ENCODE measurements at regions not wholly inside any gene's neighbourhood (a gene's known extent, or its start where the extent isn't known, plus 50 kb on each side); places are given as distances from the start of the nearest gene placed in this dataset.

GRCh38 chr5:35502206-35502605 lies 115.5 kb upstream of the SPEF2 start:
- ATAC-seq (no peak), DNase-seq (no peak)
- peaks cover 10 to 70% (median 35%) of the 10 kb centered on the region in 9 donors for H3K9me3 Mint-ChIP-seq
- peaks cover 0 to 17% (median 2%) of the 10 kb centered on the region in 3 donors for H3K36me3 Mint-ChIP-seq
- POLR2A ChIA-PET, result no interaction called here
- H3K27me3 Mint-ChIP-seq, result no peaks in the 10 kb centered on the region
- no peaks in the 10 kb centered on the region for H3K4me1 Mint-ChIP-seq
- H3K4me3 Mint-ChIP-seq, result no peak overlapping the region
- H3K27ac Mint-ChIP-seq, result no peak overlapping the region

GRCh38 chr5:35488791-35489190 lies 128.9 kb upstream of the SPEF2 start:
- no peaks in the 10 kb centered on the region for H3K36me3 Mint-ChIP-seq
- ATAC-seq, result no peak
- no peak for DNase-seq
- H3K4me1 Mint-ChIP-seq, result no peaks in the 10 kb centered on the region
- peaks cover 0 to 5% (median 0%) of the 10 kb centered on the region in 9 donors for H3K9me3 Mint-ChIP-seq
- H3K4me3 Mint-ChIP-seq, result no peak overlapping the region
- H3K27ac Mint-ChIP-seq, result no peak overlapping the region
- H3K27me3 Mint-ChIP-seq, result peaks cover 8 to 18% (median 9%) of the 10 kb centered on the region in 5 donors
- POLR2A ChIA-PET, result no interaction called here

GRCh38 chr5:35488055-35488454 lies 129.6 kb upstream of the SPEF2 start:
- H3K9me3 Mint-ChIP-seq, result peaks cover 0 to 2% (median 0%) of the 10 kb centered on the region in 9 donors
- no peaks in the 10 kb centered on the region for H3K36me3 Mint-ChIP-seq
- ATAC-seq (no peak), DNase-seq (no peak)
- peaks cover 8 to 13% (median 9%) of the 10 kb centered on the region in 5 donors for H3K27me3 Mint-ChIP-seq
- H3K4me1 Mint-ChIP-seq, result no peaks in the 10 kb centered on the region
- H3K4me3 Mint-ChIP-seq, result no peak overlapping the region
- H3K27ac Mint-ChIP-seq, result no peak overlapping the region
- POLR2A ChIA-PET, result interaction anchor here (0.6 kb wide), 1 partner anchor 1280 kb away, joined by 3 read pairs; no protein-coding TSS in a partner anchor

GRCh38 chr5:35487233-35488025 lies 130.2 kb upstream of the SPEF2 start:
- POLR2A ChIA-PET, result interaction anchor here (0.6 kb wide), 1 partner anchor 1280 kb away, joined by 3 read pairs; no protein-coding TSS in a partner anchor
- ATAC-seq, result no peak
- Mint-ChIP-seq H3K4me3 (no peak overlapping the region), H3K9me3 (no peaks in the 10 kb centered on the region), H3K27ac (no peak overlapping the region), H3K27me3 (peaks cover 6 to 13% (median 9%) of the 10 kb centered on the region in 5 donors), H3K4me1 (peaks cover 0 to 3% (median under 1%) of the 10 kb centered on the region in 4 donors), H3K36me3 (no peaks in the 10 kb centered on the region)
- no peak for DNase-seq

- POLR2A ChIA-PET, result no interaction called here
- Mint-ChIP-seq H3K27ac (no peak overlapping the region), H3K9me3 (no peaks in the 10 kb centered on the region), H3K4me1 (peaks cover 0 to 3% (median under 1%) of the 10 kb centered on the region in 4 donors), H3K4me3 (no peak overlapping the region), H3K36me3 (peaks cover 0 to 4% (median 2%) of the 10 kb centered on the region in 3 donors), H3K27me3 (peaks cover 0 to 9% (median 4%) of the 10 kb centered on the region in 5 donors)
- no peak for ATAC-seq
- DNase-seq, result no peak
Observed at GRCh38 chr5:35485487-35485886, 132.2 kb upstream of the SPEF2 start.

- no peak overlapping the region for H3K27ac Mint-ChIP-seq
- POLR2A ChIA-PET, result no interaction called here
Observed at GRCh38 chr5:35484241-35484640, 133.4 kb upstream of the SPEF2 start.

GRCh38 chr5:35483780-35484179 lies 133.9 kb upstream of the SPEF2 start:
- H3K4me3 Mint-ChIP-seq, result no peak overlapping the region
- peaks cover 0 to 13% (median 8%) of the 10 kb centered on the region in 3 donors for H3K36me3 Mint-ChIP-seq
- H3K27me3 Mint-ChIP-seq, result peaks cover 0 to 2% (median 0%) of the 10 kb centered on the region in 5 donors
- no peak overlapping the region for H3K27ac Mint-ChIP-seq
- POLR2A ChIA-PET, result no interaction called here
- ATAC-seq, result no peak
- peaks cover 0 to 5% (median 0%) of the 10 kb centered on the region in 9 donors for H3K9me3 Mint-ChIP-seq
- DNase-seq, result no peak
- H3K4me1 Mint-ChIP-seq, result peaks cover 5 to 13% (median 12%) of the 10 kb centered on the region in 4 donors

More at GRCh38 chr5:35484241-35484640, 133.4 kb upstream of the SPEF2 start:
- Mint-ChIP-seq H3K9me3 (peaks cover 0 to 5% (median 0%) of the 10 kb centered on the region in 9 donors), H3K4me1 (peaks cover 2 to 9% (median 8%) of the 10 kb centered on the region in 4 donors), H3K36me3 (peaks cover 0 to 12% (median 5%) of the 10 kb centered on the region in 3 donors), H3K4me3 (no peak overlapping the region), H3K27me3 (peaks cover 0 to 2% (median 0%) of the 10 kb centered on the region in 5 donors)
- no peak for ATAC-seq
- no peak for DNase-seq

- DNase-seq (no peak), ATAC-seq (no peak)
- peaks cover 5 to 18% (median 14%) of the 10 kb centered on the region in 4 donors for H3K4me1 Mint-ChIP-seq
- peak overlapping the region in 1 of 10 donors; percentile 8 for H3K27ac Mint-ChIP-seq
- peaks cover 0 to 5% (median 0%) of the 10 kb centered on the region in 9 donors for H3K9me3 Mint-ChIP-seq
- peaks cover 0 to 2% (median 0%) of the 10 kb centered on the region in 5 donors for H3K27me3 Mint-ChIP-seq
- H3K36me3 Mint-ChIP-seq, result peaks cover 0 to 17% (median 8%) of the 10 kb centered on the region in 3 donors
- POLR2A ChIA-PET, result no interaction called here
- H3K4me3 Mint-ChIP-seq, result no peak overlapping the region
Observed at GRCh38 chr5:35483191-35483590, 134.5 kb upstream of the SPEF2 start.

GRCh38 chr5:35482167-35482755 lies 135.4 kb upstream of the SPEF2 start:
- H3K36me3 Mint-ChIP-seq, result peaks cover 0 to 24% (median 8%) of the 10 kb centered on the region in 3 donors
- ATAC-seq, result no peak
- H3K27ac Mint-ChIP-seq, result peak overlapping the region in 1 of 10 donors; percentile 8
- peaks cover 0 to 1% (median 0%) of the 10 kb centered on the region in 5 donors for H3K27me3 Mint-ChIP-seq
- POLR2A ChIA-PET, result no interaction called here
- peaks cover 5 to 20% (median 14%) of the 10 kb centered on the region in 4 donors for H3K4me1 Mint-ChIP-seq
- H3K9me3 Mint-ChIP-seq, result peaks cover 0 to 5% (median 0%) of the 10 kb centered on the region in 9 donors
- H3K4me3 Mint-ChIP-seq, result no peak overlapping the region
- DNase-seq, result no peak

- ATAC-seq (peak; percentile 52 to 54), DNase-seq (peak in 3 of 10 donors; percentile 9 to 36 (median 29))
- Mint-ChIP-seq H3K4me1 (peaks cover 5 to 20% (median 14%) of the 10 kb centered on the region in 4 donors), H3K9me3 (peaks cover 0 to 5% (median 0%) of the 10 kb centered on the region in 9 donors), H3K4me3 (peak overlapping the region; percentile 52 to 87 (median 80)), H3K36me3 (peaks cover 0 to 24% (median 8%) of the 10 kb centered on the region in 3 donors), H3K27me3 (peaks cover 0 to 8% (median 2%) of the 10 kb centered on the region in 5 donors), H3K27ac (peak overlapping the region; percentile 48 to 94 (median 84))
- POLR2A ChIA-PET, result interaction anchor here (0.9 kb wide), 1 partner anchor 564 kb away, joined by 3 read pairs; the partner anchor contains the start of genes BRIX1 and RAD1
Observed at GRCh38 chr5:35478856-35479682, 138.6 kb upstream of the SPEF2 start.

- H3K27ac Mint-ChIP-seq, result no peak overlapping the region
- H3K36me3 Mint-ChIP-seq, result peaks cover 0 to 24% (median 8%) of the 10 kb centered on the region in 3 donors
- H3K4me3 Mint-ChIP-seq, result peak overlapping the region in 1 of 10 donors; percentile 28
- POLR2A ChIA-PET, result no interaction called here
- no peak for DNase-seq
- peaks cover 0 to 10% (median 2%) of the 10 kb centered on the region in 5 donors for H3K27me3 Mint-ChIP-seq
- ATAC-seq, result no peak
- H3K9me3 Mint-ChIP-seq, result peaks cover 0 to 5% (median 0%) of the 10 kb centered on the region in 9 donors
- peaks cover 5 to 20% (median 14%) of the 10 kb centered on the region in 4 donors for H3K4me1 Mint-ChIP-seq
Observed at GRCh38 chr5:35477911-35478310, 139.8 kb upstream of the SPEF2 start.

- POLR2A ChIA-PET, result no interaction called here
- DNase-seq (no peak), ATAC-seq (no peak)
- H3K4me3 Mint-ChIP-seq, result no peak overlapping the region
- peaks cover 4 to 18% (median 14%) of the 10 kb centered on the region in 4 donors for H3K4me1 Mint-ChIP-seq
- H3K27ac Mint-ChIP-seq, result no peak overlapping the region
- peaks cover 0 to 5% (median 0%) of the 10 kb centered on the region in 9 donors for H3K9me3 Mint-ChIP-seq
- peaks cover 0 to 10% (median 2%) of the 10 kb centered on the region in 5 donors for H3K27me3 Mint-ChIP-seq
- H3K36me3 Mint-ChIP-seq, result peaks cover 0 to 24% (median 8%) of the 10 kb centered on the region in 3 donors
Observed at GRCh38 chr5:35477321-35477720, 140.3 kb upstream of the SPEF2 start.
